ENCODE measurements at regions not wholly inside any gene's neighbourhood (a gene's known extent, or its start where the extent isn't known, plus 50 kb on each side); places are given as distances from the start of the nearest gene placed in this dataset.

DNA sequence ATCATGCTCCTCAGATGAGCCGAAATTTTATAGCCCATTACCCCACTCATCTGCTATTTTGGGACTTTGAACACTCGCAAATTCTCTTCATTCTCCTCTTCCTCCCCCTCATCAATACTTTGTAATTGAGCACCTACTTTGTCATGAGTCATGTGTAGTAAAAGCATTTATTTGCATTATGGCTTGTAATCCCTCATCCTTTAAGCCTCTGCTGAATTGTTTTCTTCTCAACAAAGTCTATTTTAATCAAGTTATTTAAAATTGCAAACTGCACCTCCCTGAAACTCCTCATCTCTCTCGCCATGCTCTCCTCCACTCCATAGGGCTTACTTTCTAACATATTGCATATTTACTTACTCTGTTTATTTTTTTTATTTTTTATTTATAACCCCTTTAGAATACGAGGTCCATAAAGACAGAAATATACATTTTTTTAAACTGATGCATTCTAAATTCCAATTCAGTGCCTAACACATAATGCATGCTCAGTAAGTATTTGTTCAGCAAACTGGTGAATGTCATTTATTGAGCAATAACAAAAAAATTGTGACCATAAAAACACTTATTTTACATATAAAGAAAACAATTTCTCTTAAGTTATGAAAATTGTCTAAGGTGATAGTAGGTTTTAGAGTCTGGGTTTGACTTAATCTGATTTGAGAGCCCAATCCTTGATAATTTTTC is 161.7 kb downstream of the FASLG start:
- TF ChIP-seq, protein P1, sequence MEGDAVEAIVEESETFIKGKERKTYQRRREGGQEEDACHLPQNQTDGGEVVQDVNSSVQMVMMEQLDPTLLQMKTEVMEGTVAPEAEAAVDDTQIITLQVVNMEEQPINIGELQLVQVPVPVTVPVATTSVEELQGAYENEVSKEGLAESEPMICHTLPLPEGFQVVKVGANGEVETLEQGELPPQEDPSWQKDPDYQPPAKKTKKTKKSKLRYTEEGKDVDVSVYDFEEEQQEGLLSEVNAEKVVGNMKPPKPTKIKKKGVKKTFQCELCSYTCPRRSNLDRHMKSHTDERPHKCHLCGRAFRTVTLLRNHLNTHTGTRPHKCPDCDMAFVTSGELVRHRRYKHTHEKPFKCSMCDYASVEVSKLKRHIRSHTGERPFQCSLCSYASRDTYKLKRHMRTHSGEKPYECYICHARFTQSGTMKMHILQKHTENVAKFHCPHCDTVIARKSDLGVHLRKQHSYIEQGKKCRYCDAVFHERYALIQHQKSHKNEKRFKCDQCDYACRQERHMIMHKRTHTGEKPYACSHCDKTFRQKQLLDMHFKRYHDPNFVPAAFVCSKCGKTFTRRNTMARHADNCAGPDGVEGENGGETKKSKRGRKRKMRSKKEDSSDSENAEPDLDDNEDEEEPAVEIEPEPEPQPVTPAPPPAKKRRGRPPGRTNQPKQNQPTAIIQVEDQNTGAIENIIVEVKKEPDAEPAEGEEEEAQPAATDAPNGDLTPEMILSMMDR (IDR thresholded peaks at IDR 0.05): no peak

DNA sequence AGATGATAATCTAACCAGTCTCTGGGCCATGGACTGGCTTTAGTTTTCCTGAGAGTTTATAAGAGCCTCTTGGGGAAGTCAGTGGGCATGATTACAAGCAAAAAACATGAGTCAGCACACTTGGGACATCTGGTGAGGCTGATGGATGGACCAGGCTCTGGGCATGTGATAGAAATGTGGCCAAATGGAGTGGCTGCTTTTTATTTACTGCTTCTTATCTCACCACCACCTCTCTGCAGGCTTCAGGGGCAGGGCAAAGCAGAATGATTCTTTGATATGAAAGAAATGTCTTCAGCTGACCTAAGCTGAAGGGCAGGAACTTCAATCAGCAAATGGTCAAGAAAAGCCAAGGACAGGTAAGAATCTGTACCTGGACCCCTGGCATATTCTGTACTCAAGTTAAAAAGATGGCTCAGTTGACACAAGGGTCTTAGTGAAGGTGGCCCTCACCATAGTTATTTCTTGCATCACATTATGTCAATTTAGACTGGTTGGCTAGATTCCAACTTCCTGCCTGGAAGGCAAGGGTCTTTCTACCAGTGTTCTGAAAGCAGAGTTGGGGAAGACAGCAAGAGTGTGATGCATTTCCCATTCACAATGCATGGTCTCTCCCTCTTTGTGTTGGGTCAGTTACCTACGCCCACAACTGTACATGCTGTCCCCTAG is 162.8 kb downstream of the FASLG start:
- TF ChIP-seq, protein P1 (IDR thresholded peaks at IDR 0.05): no peak

DNA sequence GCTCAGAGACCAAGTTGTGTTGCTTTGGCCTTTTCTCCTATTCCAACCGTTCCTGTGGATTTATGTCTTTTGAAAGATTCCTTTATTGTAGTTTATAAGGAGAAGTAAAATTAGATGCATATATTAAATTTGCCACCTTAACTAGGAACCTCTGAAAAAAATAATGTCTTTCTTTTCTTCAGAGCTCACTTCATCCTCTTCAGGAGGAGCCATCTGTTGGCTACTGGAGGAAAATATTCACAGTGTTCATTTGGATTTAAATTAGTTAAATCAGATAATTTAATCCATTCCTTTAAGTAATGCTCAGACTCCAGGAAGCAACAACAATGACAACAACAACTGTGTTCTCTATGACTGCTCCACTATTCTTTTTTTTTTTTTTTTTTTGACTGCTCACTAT is 164.0 kb downstream of the FASLG start:
- TF ChIP-seq, protein P1 (IDR thresholded peaks at IDR 0.05): no peak

DNA sequence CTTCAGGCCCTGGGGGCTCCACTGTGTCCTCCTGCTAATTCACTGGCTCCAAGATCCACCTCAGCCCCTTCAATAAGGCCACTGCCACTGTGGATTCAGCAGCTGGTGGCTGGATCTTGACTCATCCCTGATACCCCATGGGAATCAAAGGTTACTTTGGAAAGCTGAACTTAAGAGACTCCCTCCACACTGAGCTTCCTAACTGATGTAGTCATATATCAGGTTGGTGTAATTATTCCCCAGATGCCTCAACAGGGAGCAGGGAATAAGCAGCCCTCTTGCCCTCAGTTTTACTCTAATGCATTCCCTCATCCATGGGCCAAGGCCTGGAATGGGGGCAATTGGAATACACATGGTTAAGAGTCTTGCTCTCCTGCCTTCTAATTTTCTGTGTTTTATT is 164.6 kb downstream of the FASLG start:
- TF ChIP-seq, protein P1 (IDR thresholded peaks at IDR 0.05): no peak

DNA sequence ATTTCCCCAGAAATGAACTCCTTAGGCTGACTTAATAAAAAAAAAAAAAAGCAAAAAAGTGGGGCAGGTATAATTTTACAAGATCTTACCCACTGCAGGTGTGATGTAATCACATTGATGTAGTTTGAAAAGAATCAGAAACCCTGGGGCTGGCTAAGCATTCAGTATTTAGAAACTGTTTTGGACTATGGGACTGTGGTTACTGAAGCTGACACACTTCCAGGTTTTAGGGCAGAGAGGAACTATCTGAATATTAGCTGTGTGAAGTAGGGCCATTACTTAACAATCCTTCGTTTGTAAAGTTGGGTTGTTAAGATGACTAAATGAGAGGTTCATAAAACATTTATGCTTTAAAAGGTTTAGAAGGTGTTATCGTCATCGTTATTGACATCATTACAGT is 165.3 kb downstream of the FASLG start:
- TF ChIP-seq, protein P1 (IDR thresholded peaks at IDR 0.05): no peak

DNA sequence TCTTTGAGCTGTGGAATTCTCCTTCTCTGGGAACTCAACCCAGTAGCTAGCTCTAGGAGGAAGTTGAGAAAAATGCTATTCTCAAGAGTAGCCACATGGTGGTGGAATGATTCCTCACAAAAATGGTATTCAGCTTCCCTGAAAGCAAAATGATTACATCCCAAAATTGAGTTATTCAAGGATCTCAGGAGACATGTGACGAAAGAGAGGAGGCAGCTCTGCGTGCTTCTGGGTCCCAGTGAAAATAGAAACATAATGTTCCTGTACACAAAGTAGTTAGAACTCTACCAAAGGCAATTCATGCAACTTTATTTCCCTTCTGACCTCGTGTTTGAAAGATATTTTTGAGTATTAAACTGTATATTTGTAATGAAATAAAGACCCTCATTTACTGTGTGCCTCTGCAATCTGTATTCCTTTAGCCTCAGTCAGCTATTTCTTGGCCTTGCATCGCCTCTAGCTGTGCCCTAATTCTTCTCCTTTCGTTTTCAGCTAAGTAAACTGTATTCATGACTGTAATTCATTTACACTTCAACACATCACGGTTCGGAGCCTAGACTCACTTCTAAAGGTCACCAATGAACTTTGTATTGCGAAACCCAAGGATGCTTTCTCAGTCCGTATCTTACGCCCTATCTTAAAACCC is 167.3 kb downstream of the FASLG start:
- TF ChIP-seq, protein P1 (IDR thresholded peaks at IDR 0.05): peak; percentile 80

DNA sequence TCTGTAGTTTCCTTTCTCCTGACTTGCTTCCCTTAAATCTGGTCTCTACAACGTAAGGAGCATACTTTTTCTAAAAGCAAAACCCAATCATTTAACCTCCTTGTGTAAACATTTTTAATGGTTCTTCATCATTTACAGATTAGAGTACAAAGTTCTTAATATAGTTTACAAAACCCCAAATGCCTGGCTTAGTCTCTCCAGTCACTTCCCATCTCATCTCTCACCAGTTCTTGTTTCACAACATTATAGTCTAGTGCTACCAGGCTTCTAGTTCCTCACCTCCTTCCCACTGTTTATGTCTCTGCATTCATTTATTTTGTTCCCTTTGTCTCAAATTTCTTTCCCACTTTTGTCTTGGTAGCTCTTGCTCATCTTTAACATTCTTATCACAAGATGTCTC is 168.4 kb downstream of the FASLG start:
- TF ChIP-seq, protein P1 (IDR thresholded peaks at IDR 0.05): no peak

All from LNCAP (cell line).